K562 (cell line): ENCODE measurements at regions not wholly inside any gene's neighbourhood (a gene's known extent, or its start where the extent isn't known, plus 50 kb on each side); places are given as distances from the start of the nearest gene placed in this dataset.

Experiments used
- BRD9 ChIP-seq: fragments of 450-650 bp; IDR thresholded peaks from 2 replicates; pipeline ENCODE4 v1.6.1; 2018; ENCODE audit warnings: low read depth; ENCODE audit not compliant: partially characterized antibody
- GABPB1 ChIP-seq: sonication (generic); formaldehyde crosslinking; IDR thresholded peaks from 2 replicates; pipeline ENCODE4 v1.8.0; 2022; ENCODE audit warnings: mild to moderate bottlenecking, missing genetic modification reagents
- GTF2E2 ChIP-seq: fragments of 200-800 bp; sonication (Bioruptor generic); IDR thresholded peaks from 2 replicates; pipeline ENCODE4 v1.6.1; 2016; ENCODE audit warnings: missing genetic modification characterization, missing compliant biosample characterization
- MTF1 ChIP-seq: fragments of 250-450 bp; sonication (Bioruptor Pico); IDR thresholded peaks from 2 replicates; pipeline ENCODE4 v1.9.0; 2021; ENCODE audit warnings: moderate library complexity, mild to moderate bottlenecking, inconsistent platforms, borderline replicate concordance
- NR4A1 ChIP-seq, 2 experiments: fragments of 250-450 bp in 1 of 2; fragments of 450-650 bp in 1 of 2; sonication (Bioruptor Pico) in 1 of 2; IDR thresholded peaks; 2 replicates each; pipeline versions ENCODE4 v1.4.0 to v1.6.1; 2016 to 2020; ENCODE audit warnings: mild to moderate bottlenecking in 2 of 2, missing compliant biosample characterization in 1 of 2, missing genetic modification characterization in 1 of 2, moderate library complexity in 1 of 2
- PCBP1 ChIP-seq: fragments of 200-400 bp; formaldehyde crosslinking; IDR thresholded peaks from 2 replicates; pipeline ENCODE4 v1.6.1; 2018; ENCODE audit warnings: mild to moderate bottlenecking, low read depth, low read length; ENCODE audit not compliant: poor library complexity, severe bottlenecking
- PYGO2 ChIP-seq: fragments of 450-650 bp; IDR thresholded peaks from 2 replicates; pipeline ENCODE4 v1.6.1; 2016; ENCODE audit warnings: mild to moderate bottlenecking, missing genetic modification characterization, moderate library complexity, missing compliant biosample characterization
- RCOR1 ChIP-seq, 2 experiments: IDR thresholded peaks; 2 replicates each; pipeline ENCODE4 v1.6.1; 2012; ENCODE audit warnings: low read depth in 2 of 2, low read length in 2 of 2, borderline replicate concordance in 1 of 2, improper control_type of control experiment in 1 of 2
- TEAD4 ChIP-seq, 2 experiments: sonication (generic) in 1 of 2; formaldehyde crosslinking in 1 of 2; IDR thresholded peaks; 2 replicates each; pipeline versions ENCODE4 v1.6.1 to v1.8.0; 2012 to 2022; ENCODE audit warnings: borderline replicate concordance in 1 of 2, inconsistent platforms in 1 of 2, low read length in 1 of 2, mild to moderate bottlenecking in 1 of 2, missing genetic modification reagents in 1 of 2
- ZBTB7A ChIP-seq: IDR thresholded peaks from 2 replicates; pipeline ENCODE4 v1.6.1; 2011; ENCODE audit warnings: low read depth, mild to moderate bottlenecking, low read length, moderate library complexity, borderline replicate concordance; ENCODE audit not compliant: control insufficient read depth
- ZNF124 ChIP-seq: sonication (generic); formaldehyde crosslinking; IDR thresholded peaks from 2 replicates; pipeline ENCODE4 v1.8.1; 2022; ENCODE audit warnings: missing genetic modification reagents
- ZNF561 ChIP-seq: fragments of 450-650 bp; formaldehyde crosslinking; conservative IDR thresholded peaks from 2 replicates; pipeline ENCODE4 v1.4.0; 2020; ENCODE audit warnings: mild to moderate bottlenecking, moderate library complexity
- TF ChIP-seq, protein P1 (sequence below): fragments of 250-450 bp; sonication (Bioruptor Pico); IDR thresholded peaks from 2 replicates; pipeline ENCODE4 v1.4.0; 2020; ENCODE audit warnings: mild to moderate bottlenecking, moderate library complexity
- TF ChIP-seq, protein P2 (sequence below): fragments of 450-650 bp; formaldehyde crosslinking; IDR thresholded peaks from 2 replicates; pipeline ENCODE4 v1.4.0; 2022; ENCODE audit warnings: missing genetic modification characterization
- TF ChIP-seq, protein P3 (sequence below): IDR thresholded peaks from 2 replicates; pipeline ENCODE4 v1.6.1; 2012; ENCODE audit warnings: low read depth, low read length, improper control_type of control experiment, borderline replicate concordance
- TF ChIP-seq, protein P4 (sequence below): sonication (generic); formaldehyde crosslinking; IDR thresholded peaks from 2 replicates; pipeline ENCODE4 v1.8.1; 2023; ENCODE audit warnings: mild to moderate bottlenecking, missing genetic modification reagents

DNA sequence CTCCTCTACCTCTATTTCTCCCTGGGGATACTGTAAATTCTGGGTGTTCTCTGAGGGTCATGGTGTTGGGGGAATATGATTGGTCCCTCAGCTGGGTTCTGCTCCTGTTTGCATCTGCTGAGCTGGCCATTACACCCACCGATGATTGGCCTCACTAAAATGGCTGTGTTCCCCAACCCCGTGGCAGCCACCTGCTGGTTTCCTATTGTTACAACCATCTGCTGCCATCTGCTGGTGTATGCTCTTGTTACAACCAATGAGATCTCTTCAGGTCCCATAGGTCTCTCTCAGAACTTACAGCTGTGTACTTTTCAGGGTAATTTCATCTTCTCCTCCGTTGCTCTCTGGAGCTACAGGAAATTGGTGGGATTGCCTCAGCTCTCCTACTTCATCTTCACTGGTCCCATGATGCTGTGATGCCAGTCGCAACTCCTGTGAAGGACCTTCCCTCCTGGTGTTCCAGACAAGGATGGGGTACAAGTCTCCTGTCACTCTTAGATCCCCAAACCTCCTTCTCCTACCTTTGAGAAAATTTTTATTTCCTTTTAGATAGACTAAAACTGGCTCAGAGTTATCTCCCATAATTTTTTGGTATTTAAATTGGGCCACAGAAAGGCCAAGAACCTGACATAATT, 303.5 kb upstream of the SMIM30 start (continued):
- TF ChIP-seq, protein P1, sequence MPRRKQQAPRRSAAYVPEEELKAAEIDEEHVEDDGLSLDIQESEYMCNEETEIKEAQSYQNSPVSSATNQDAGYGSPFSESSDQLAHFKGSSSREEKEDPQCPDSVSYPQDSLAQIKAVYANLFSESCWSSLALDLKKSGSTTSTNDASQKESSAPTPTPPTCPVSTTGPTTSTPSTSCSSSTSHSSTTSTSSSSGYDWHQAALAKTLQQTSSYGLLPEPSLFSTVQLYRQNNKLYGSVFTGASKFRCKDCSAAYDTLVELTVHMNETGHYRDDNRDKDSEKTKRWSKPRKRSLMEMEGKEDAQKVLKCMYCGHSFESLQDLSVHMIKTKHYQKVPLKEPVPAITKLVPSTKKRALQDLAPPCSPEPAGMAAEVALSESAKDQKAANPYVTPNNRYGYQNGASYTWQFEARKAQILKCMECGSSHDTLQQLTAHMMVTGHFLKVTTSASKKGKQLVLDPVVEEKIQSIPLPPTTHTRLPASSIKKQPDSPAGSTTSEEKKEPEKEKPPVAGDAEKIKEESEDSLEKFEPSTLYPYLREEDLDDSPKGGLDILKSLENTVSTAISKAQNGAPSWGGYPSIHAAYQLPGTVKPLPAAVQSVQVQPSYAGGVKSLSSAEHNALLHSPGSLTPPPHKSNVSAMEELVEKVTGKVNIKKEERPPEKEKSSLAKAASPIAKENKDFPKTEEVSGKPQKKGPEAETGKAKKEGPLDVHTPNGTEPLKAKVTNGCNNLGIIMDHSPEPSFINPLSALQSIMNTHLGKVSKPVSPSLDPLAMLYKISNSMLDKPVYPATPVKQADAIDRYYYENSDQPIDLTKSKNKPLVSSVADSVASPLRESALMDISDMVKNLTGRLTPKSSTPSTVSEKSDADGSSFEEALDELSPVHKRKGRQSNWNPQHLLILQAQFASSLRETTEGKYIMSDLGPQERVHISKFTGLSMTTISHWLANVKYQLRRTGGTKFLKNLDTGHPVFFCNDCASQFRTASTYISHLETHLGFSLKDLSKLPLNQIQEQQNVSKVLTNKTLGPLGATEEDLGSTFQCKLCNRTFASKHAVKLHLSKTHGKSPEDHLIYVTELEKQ (CRISPR knock-in tag), result no peak
- TF ChIP-seq RCOR1 (IDR thresholded peaks at IDR 0.05; ENCODE audit: borderline replicate concordance in 1 of 2, low read depth in 2 of 2, low read length in 2 of 2) (peak in 1 of 2 experiments; percentile 56; a peak in 1 of 4 replicates), ZNF561 (no peak), ZNF124 (CRISPR knock-in tag) (no peak), MTF1 (CRISPR knock-in tag) (no peak), ZBTB7A (no peak), PYGO2 (tag) (no peak), GTF2E2 (no peak), NR4A1 (CRISPR knock-in tag; IDR thresholded peaks at IDR 0.05) (no peak), NR4A1 (tag; IDR thresholded peaks at IDR 0.05) (no peak), BRD9 (no peak), GABPB1 (CRISPR knock-in tag) (no peak), TEAD4 (IDR thresholded peaks at IDR 0.05; ENCODE audit: low read length) (peak; percentile 67), TEAD4 (CRISPR knock-in tag; IDR thresholded peaks at IDR 0.05; ENCODE audit: borderline replicate concordance) (no peak), PCBP1 (no peak)
- TF ChIP-seq, protein P2, sequence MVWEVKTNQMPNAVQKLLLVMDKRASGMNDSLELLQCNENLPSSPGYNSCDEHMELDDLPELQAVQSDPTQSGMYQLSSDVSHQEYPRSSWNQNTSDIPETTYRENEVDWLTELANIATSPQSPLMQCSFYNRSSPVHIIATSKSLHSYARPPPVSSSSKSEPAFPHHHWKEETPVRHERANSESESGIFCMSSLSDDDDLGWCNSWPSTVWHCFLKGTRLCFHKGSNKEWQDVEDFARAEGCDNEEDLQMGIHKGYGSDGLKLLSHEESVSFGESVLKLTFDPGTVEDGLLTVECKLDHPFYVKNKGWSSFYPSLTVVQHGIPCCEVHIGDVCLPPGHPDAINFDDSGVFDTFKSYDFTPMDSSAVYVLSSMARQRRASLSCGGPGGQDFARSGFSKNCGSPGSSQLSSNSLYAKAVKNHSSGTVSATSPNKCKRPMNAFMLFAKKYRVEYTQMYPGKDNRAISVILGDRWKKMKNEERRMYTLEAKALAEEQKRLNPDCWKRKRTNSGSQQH (CRISPR knock-in tag), result no peak
- TF ChIP-seq, protein P3, sequence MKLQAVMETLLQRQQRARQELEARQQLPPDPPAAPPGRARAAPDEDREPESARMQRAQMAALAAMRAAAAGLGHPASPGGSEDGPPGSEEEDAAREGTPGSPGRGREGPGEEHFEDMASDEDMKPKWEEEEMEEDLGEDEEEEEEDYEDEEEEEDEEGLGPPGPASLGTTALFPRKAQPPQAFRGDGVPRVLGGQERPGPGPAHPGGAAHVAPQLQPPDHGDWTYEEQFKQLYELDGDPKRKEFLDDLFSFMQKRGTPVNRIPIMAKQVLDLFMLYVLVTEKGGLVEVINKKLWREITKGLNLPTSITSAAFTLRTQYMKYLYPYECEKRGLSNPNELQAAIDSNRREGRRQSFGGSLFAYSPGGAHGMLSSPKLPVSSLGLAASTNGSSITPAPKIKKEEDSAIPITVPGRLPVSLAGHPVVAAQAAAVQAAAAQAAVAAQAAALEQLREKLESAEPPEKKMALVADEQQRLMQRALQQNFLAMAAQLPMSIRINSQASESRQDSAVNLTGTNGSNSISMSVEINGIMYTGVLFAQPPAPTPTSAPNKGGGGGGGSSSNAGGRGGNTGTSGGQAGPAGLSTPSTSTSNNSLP, result no peak
- TF ChIP-seq, protein P4, sequence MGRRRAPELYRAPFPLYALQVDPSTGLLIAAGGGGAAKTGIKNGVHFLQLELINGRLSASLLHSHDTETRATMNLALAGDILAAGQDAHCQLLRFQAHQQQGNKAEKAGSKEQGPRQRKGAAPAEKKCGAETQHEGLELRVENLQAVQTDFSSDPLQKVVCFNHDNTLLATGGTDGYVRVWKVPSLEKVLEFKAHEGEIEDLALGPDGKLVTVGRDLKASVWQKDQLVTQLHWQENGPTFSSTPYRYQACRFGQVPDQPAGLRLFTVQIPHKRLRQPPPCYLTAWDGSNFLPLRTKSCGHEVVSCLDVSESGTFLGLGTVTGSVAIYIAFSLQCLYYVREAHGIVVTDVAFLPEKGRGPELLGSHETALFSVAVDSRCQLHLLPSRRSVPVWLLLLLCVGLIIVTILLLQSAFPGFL (CRISPR knock-in tag), result no peak
